Osteoblast (primary cell): ENCODE measurements at regions not wholly inside any gene's neighbourhood (a gene's known extent, or its start where the extent isn't known, plus 50 kb on each side); places are given as distances from the start of the nearest gene placed in this dataset.

Experiments
- DNase-seq: peaks from one replicate; pipeline ENCODE4 v3.0.0; 2011; ENCODE audit warnings: low spot score, mixed read lengths; ENCODE audit not compliant: insufficient read length; ENCODE audit errors: missing footprints
- H2AFZ ChIP-seq: 2 replicates; pipeline ENCODE4 v1.6.0; 2011; ENCODE audit warnings: mild to moderate bottlenecking, low read length
- H3K27ac ChIP-seq: 2 replicates; pipeline ENCODE4 v1.5.1; 2011; ENCODE audit warnings: mild to moderate bottlenecking, low read depth, low read length, moderate library complexity
- H3K27me3 ChIP-seq: 2 replicates; pipeline ENCODE4 v1.6.0; 2012; ENCODE audit warnings: mild to moderate bottlenecking, control low read depth, inconsistent platforms, low read length, moderate library complexity; ENCODE audit not compliant: insufficient read depth
- H3K36me3 ChIP-seq: 2 replicates; pipeline ENCODE4 v1.5.1; 2011; ENCODE audit warnings: mild to moderate bottlenecking, low read length, control low read depth, moderate library complexity; ENCODE audit not compliant: insufficient read depth
- H3K4me1 ChIP-seq: 2 replicates; pipeline ENCODE4 v1.5.1; 2011; ENCODE audit warnings: mild to moderate bottlenecking, low read length, control low read depth, moderate library complexity; ENCODE audit not compliant: insufficient read depth
- H3K4me2 ChIP-seq: 2 replicates; pipeline ENCODE4 v1.6.0; 2011; ENCODE audit warnings: mild to moderate bottlenecking, low read length; ENCODE audit not compliant: insufficient read depth
- H3K4me3 ChIP-seq: fragments of 200-600 bp; sonication (generic); 3 replicates; pipeline ENCODE4 v1.5.1; 2012; ENCODE audit warnings: mild to moderate bottlenecking, low read length, inconsistent platforms; ENCODE audit not compliant: insufficient read depth
- H3K79me2 ChIP-seq: 2 replicates; pipeline ENCODE4 v1.6.0; 2012; ENCODE audit warnings: mild to moderate bottlenecking, low read length, control low read depth, inconsistent platforms; ENCODE audit not compliant: insufficient read depth
- H3K9me3 ChIP-seq: 2 replicates; pipeline ENCODE4 v1.5.1; 2011; ENCODE audit warnings: low read depth, low read length, control low read depth
- H4K20me1 ChIP-seq: 2 replicates; pipeline ENCODE4 v1.6.0; 2012; ENCODE audit warnings: mild to moderate bottlenecking, low read length, control low read depth; ENCODE audit not compliant: insufficient read depth
- TF ChIP-seq, protein P1 (sequence below): IDR thresholded peaks from 2 replicates; pipeline ENCODE4 v1.5.1; 2011; ENCODE audit warnings: mild to moderate bottlenecking, low read depth, low read length, moderate library complexity; ENCODE audit errors: extremely low read depth

DNA sequence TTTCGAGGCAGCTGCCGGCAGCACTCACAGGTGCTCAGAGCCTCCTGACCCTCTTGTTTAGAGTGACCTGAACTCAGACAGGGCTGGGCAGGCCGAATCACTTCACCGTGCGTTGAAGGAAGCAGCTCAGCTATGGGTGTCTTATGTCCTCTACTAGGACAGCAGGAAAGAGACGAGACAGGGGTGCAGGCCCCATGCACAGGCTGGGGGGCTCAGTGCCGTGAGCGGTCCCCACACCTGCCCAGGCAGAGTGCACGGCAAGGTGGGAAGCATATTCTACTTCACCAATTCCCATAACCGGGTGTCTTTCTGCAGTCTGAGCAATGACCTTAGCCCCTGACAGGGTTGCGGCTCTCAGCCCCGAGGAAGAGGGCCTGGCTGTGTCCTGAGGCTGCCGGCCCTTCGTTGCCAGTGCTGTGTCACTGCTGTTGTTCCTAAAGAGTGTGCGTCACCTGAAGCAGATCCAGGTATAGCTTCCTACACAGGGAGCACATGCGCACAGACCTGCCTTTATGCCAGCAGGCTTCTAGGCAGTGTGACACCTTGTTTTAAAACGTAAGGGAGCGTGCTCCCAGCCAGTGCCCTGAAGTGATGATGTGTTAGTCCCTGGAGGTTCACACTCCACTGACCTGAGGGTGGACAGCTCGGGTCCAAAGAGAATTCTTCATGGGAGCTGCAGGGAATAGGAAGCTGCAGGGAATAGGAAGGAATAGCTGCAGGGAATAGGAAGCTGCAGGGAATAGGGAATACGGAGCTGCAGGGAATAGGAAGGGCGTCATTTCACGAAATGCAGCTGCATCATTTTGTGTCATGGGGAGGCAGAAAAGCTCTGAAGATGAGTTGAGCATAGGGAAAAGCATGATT is 207.9 kb upstream of the SALL3 start:
- Histone ChIP-seq H3K4me2 (no peak overlapping the region), H3K79me2 (no peaks in the 10 kb centered on the region), H3K36me3 (no peaks in the 10 kb centered on the region), H3K9me3 (peaks cover 3% of the 10 kb centered on the region), H3K4me3 (no peak overlapping the region), H2AFZ (no peak overlapping the region), H3K4me1 (no peaks in the 10 kb centered on the region), H3K27ac (no peak overlapping the region), H4K20me1 (no peaks in the 10 kb centered on the region), H3K27me3 (no peaks in the 10 kb centered on the region)
- TF ChIP-seq, protein P1, sequence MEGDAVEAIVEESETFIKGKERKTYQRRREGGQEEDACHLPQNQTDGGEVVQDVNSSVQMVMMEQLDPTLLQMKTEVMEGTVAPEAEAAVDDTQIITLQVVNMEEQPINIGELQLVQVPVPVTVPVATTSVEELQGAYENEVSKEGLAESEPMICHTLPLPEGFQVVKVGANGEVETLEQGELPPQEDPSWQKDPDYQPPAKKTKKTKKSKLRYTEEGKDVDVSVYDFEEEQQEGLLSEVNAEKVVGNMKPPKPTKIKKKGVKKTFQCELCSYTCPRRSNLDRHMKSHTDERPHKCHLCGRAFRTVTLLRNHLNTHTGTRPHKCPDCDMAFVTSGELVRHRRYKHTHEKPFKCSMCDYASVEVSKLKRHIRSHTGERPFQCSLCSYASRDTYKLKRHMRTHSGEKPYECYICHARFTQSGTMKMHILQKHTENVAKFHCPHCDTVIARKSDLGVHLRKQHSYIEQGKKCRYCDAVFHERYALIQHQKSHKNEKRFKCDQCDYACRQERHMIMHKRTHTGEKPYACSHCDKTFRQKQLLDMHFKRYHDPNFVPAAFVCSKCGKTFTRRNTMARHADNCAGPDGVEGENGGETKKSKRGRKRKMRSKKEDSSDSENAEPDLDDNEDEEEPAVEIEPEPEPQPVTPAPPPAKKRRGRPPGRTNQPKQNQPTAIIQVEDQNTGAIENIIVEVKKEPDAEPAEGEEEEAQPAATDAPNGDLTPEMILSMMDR = no peak
- DNase-seq = no peak

DNA sequence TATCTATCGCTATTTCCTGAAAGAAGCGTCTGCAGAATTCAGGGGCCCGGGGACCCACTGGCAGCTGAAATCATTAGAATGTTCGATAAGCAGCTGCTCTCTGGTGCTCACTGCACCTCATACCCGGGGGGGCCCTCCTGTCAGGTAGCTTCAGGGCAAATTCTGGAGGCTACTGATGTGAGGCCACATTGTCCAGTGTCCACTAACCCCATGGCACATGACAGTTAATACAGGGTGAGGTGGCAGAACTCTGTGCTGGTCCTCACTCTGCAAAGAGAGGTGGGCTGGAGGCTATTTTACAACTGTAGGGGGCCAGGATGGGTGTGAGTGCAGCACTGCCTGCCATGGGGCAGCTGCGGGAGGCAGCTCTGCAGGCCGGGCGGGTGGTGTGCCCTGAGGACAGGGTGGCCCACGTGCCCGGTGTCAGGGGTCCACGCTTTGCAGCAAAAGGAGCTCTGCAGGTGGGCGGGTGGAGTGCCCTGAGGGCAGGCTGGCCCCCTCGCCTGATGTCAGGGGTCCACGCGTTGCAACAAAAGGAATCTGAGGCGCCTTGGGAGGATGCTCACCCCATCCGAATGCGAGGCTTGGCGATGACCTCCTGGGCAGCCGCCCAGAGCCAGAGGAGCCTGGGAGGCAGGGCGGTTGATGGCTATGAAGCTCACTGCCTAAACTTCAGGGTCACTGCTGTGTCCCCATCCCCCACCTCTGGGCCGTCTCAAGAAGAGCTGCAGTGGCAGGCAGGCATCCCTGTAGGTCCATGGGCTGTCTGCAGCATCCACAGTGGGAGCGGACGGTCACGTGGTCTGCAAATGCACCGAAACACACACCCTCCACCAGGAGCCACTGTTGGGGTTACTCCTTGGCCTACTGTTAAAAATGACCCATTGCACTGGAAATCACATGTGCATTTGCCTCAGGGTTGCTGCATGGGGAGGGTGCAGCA is 207.0 kb upstream of the SALL3 start:
- TF ChIP-seq, protein P1 = no peak
- no peak overlapping the region for H3K27ac ChIP-seq
- no peaks in the 10 kb centered on the region for H3K36me3 ChIP-seq
- no peaks in the 10 kb centered on the region for H3K27me3 ChIP-seq
- no peak overlapping the region for H2AFZ ChIP-seq
- peaks cover 3% of the 10 kb centered on the region for H3K9me3 ChIP-seq
- H3K4me1 ChIP-seq = no peaks in the 10 kb centered on the region
- H3K4me3 ChIP-seq = no peak overlapping the region
- no peaks in the 10 kb centered on the region for H3K79me2 ChIP-seq
- no peak for DNase-seq
- H4K20me1 ChIP-seq = no peaks in the 10 kb centered on the region
- H3K4me2 ChIP-seq = no peak overlapping the region

DNA sequence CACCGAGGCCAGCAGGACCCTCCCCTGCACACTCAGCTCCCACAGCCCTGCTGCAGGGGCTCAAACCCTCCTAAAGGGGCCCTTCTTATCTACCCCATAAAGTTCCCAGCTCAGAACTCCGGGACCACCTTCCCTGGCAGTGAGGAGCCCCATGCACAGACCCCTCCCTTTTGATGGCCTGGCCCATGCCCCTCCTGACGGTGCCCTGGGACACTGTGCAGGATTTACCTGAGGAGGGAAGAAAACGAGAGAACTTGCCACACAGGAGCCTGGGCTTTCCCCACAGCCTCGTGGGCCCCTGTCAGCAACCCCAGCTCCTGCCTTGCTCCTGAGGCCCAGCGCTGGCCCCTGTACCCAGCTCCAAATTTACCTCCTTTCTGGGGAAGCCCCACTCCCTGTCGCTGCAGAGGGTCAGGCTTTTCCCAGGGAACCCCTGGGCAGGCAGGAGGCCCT is 206.3 kb upstream of the SALL3 start:
- Histone ChIP-seq H3K36me3 (no peaks in the 10 kb centered on the region), H4K20me1 (no peaks in the 10 kb centered on the region), H3K4me2 (no peak overlapping the region), H3K4me1 (no peaks in the 10 kb centered on the region), H3K79me2 (no peaks in the 10 kb centered on the region), H3K27me3 (no peaks in the 10 kb centered on the region), H3K4me3 (no peak overlapping the region), H3K27ac (no peak overlapping the region), H3K9me3 (peaks cover 3% of the 10 kb centered on the region), H2AFZ (no peak overlapping the region)
- no peak for DNase-seq
- TF ChIP-seq, protein P1 = no peak

DNA sequence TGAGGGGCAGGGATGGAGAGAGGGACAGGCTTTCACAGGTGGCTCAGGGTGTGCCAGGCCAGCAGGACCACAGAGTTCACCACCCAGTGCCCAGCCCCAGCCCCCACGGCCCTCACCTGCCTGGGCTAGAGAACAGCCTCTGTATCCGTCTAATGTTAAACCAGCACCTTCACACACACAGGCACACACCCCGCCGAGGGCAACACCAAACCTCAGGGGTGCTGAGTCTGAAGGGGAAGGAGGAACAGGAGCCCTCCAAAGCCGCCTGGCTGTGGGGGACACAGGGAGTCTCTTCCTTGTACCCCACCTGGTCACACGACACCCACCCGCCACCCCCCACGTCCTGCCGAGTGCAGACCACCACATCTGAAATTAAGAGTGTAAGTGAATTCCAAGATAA is 205.8 kb upstream of the SALL3 start:
- no peaks in the 10 kb centered on the region for H4K20me1 ChIP-seq
- no peaks in the 10 kb centered on the region for H3K36me3 ChIP-seq
- H3K27ac ChIP-seq = no peak overlapping the region
- TF ChIP-seq, protein P1 = no peak
- H3K4me1 ChIP-seq = no peaks in the 10 kb centered on the region
- H3K4me2 ChIP-seq = no peak overlapping the region
- H3K27me3 ChIP-seq = no peaks in the 10 kb centered on the region
- H3K79me2 ChIP-seq = no peaks in the 10 kb centered on the region
- H3K4me3 ChIP-seq = no peak overlapping the region
- DNase-seq = no peak
- H3K9me3 ChIP-seq = peaks cover 3% of the 10 kb centered on the region
- no peak overlapping the region for H2AFZ ChIP-seq
